NT2/D1 (cell line): ENCODE measurements at regions not wholly inside any gene's neighbourhood (a gene's known extent, or its start where the extent isn't known, plus 50 kb on each side); places are given as distances from the start of the nearest gene placed in this dataset.

Source experiments
- DNase-seq: peaks from one replicate; pipeline ENCODE4 v3.0.0-alpha.2; 2011; ENCODE audit warnings: low read depth, low spot score
- H3K27me3 ChIP-seq: 2 replicates; pipeline ENCODE4 v1.6.0; 2011; ENCODE audit warnings: mild to moderate bottlenecking; ENCODE audit not compliant: insufficient read length, insufficient read depth
- H3K36me3 ChIP-seq: 2 replicates; pipeline ENCODE4 v1.6.1; 2011; ENCODE audit warnings: mild to moderate bottlenecking, low read length, mixed read lengths; ENCODE audit not compliant: insufficient read depth, insufficient read length
- H3K4me1 ChIP-seq: 2 replicates; pipeline ENCODE4 v1.5.1; 2011; ENCODE audit not compliant: insufficient read depth, insufficient read length
- H3K4me3 ChIP-seq: 2 replicates; pipeline ENCODE4 v1.5.1; 2011; ENCODE audit warnings: low read depth; ENCODE audit not compliant: insufficient read length
- H3K9ac ChIP-seq: 2 replicates; pipeline ENCODE4 v1.6.0; 2011; ENCODE audit warnings: low read depth; ENCODE audit not compliant: insufficient read length
- H3K9me3 ChIP-seq: 2 replicates; pipeline ENCODE4 v1.5.1; 2011; ENCODE audit warnings: mild to moderate bottlenecking, low read length; ENCODE audit not compliant: insufficient read depth
- SUZ12 ChIP-seq: IDR thresholded peaks from 2 replicates; pipeline ENCODE4 v1.6.1; 2011; ENCODE audit not compliant: insufficient read length, insufficient read depth; ENCODE audit errors: extremely low read depth
- YY1 ChIP-seq: IDR thresholded peaks from 2 replicates; pipeline ENCODE4 v1.6.1; 2011; ENCODE audit not compliant: insufficient read length, insufficient read depth
- ZNF274 ChIP-seq: IDR thresholded peaks from 2 replicates; pipeline ENCODE4 v1.6.1; 2011; ENCODE audit warnings: mild to moderate bottlenecking, low read depth, low read length

DNA sequence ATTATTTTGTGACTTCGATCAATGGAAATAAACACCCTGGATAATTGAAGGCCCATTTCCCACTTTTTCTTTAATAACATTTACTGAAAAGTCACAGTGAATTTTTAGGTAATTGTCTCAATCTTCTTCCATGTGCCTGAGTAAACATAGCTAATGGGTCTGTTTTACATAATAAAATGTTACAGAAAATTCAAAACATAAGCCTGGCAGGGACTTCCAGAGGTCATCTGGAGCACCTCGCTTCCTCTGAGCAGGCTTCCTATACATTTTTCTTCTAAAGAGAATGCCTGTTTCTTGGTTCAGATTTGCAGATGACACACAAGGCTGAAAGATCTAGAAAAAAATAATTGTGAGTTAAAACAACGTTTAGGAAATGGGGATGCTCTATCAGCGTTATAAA lies 183.8 kb upstream of the PDE3A start:
- no peak overlapping the region for H3K9ac ChIP-seq
- TF ChIP-seq YY1 (no peak), SUZ12 (no peak), ZNF274 (no peak)
- no peak for DNase-seq
- H3K4me1 ChIP-seq = no peaks in the 10 kb centered on the region
- H3K9me3 ChIP-seq = no peaks in the 10 kb centered on the region
- H3K36me3 ChIP-seq = no peaks in the 10 kb centered on the region
- no peaks in the 10 kb centered on the region for H3K27me3 ChIP-seq
- no peak overlapping the region for H3K4me3 ChIP-seq

DNA sequence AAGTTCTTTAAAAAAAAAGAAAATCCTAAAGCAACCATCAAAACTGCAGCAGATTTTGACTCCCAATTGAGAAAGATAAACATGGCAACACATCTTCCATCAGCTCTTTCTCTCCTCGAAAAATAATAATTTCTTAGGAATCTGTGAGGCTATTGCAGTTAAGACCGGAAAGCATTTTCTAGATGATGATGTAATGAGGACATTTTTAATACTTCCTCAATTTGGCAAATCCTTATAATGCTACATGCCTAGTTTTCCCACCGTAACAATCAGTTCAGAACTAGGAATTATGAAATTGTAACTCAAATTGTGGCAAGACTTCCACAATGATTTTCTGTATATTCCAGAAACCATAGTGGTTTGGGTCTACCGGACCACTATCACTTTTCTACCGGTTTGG lies 180.9 kb upstream of the PDE3A start:
- H3K9me3 ChIP-seq = no peaks in the 10 kb centered on the region
- H3K4me1 ChIP-seq = no peaks in the 10 kb centered on the region
- TF ChIP-seq SUZ12 (no peak), YY1 (no peak), ZNF274 (no peak)
- no peak for DNase-seq
- no peaks in the 10 kb centered on the region for H3K36me3 ChIP-seq
- H3K4me3 ChIP-seq = no peak overlapping the region
- H3K9ac ChIP-seq = no peak overlapping the region
- no peaks in the 10 kb centered on the region for H3K27me3 ChIP-seq

DNA sequence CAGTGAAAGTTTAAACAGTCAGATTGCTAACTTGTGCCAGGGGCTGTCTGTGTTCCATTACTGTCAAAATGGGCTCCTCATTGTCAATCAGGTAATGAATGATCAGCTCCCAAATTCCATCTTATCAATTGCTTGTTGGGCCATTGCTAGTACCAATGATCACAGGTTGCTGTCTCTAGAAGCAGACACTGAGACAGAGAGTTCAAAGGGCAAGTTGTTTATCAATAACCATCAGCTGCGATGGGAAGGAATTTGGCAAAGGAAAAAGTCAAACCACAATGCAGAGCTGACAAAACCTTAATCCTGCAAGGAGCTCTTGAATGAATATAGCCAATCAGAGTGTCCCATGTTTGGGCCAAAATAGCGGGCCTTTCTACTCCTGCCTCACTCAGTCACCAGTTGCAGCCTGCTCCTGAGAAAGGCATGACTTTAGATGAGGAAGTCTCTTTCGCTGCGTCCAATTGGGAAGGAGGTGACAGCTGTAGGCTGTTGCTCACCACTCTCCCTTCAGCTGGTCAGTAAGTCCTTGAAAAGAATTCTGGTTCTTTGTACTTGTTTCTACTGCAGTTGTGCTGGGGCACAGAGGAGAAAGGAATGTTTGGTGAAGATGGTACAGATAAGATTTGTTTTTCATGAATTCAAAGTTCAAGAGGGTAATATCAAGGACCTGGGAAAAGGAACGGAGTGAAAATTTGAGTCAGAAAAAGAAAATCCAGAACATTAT lies 179.2 kb upstream of the PDE3A start:
- Histone ChIP-seq H3K27me3 (no peaks in the 10 kb centered on the region), H3K36me3 (no peaks in the 10 kb centered on the region), H3K9me3 (no peaks in the 10 kb centered on the region), H3K9ac (no peak overlapping the region), H3K4me1 (no peaks in the 10 kb centered on the region), H3K4me3 (no peak overlapping the region)
- DNase-seq = no peak
- TF ChIP-seq YY1 (no peak), SUZ12 (no peak), ZNF274 (no peak)

DNA sequence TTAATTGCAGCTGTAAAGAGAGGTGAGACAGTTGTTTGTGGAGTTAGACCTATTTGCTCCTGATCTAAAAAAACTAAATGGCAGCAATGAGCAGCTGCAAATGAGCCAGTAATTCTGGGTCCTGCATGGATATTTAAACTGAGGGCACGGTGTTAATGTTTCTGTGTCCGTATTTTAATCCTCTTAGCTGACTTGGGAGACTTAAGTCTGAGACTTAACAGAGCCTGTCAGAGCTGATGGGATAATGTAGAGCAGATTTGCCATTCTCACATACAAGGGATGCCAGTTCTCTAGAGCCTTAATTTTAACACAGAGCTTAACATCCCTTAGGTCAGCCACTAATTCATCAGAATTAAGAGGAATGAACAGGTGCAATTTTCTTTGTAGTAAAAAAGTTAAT lies 178.6 kb upstream of the PDE3A start:
- no peak overlapping the region for H3K9ac ChIP-seq

DNA sequence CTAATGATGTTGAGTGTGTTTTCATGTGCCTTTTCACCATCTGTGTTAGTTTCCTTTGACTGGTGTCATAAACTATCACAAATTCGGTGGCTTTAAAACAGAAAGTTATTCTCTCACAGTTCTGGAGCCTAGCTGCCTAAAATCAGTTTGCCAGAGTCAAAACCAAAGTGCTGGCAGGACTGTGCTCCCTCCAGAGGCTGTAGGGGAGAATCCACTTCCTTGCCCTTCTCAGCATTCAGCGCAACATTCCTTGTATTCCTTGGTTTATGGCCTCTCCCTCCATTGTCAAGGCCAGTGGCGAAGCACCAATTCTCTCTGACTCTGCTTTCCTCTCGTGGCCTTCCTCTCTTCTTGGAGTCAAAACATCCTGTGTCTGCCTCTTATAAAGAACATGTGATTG lies 174.2 kb upstream of the PDE3A start:
- DNase-seq = peak; percentile 91

More for the DNA sequence above, 178.6 kb upstream of the PDE3A start:
- no peak for DNase-seq
- TF ChIP-seq YY1 (no peak), ZNF274 (no peak), SUZ12 (no peak)
- no peak overlapping the region for H3K4me3 ChIP-seq
- no peaks in the 10 kb centered on the region for H3K36me3 ChIP-seq
- no peaks in the 10 kb centered on the region for H3K27me3 ChIP-seq
- no peaks in the 10 kb centered on the region for H3K9me3 ChIP-seq
- H3K4me1 ChIP-seq = no peaks in the 10 kb centered on the region

DNA sequence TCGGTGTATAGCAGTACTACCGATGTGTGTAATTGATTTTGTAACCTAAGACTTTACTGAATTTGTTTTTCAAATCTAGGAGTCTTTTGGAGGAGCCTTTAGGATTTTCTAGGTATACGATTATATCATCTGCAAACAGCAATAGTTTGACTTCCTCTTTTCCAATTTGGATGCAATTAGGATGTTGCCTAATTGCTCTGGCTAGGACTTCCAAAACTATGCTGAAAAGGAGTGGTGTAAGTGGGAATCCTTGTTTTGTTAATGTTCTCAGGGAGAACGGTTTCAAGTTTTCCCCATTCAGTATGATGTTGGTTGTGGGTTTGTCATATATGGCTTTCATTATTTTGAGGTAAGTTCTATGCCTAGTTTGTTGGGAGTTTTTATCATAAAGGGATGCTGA lies 171.6 kb upstream of the PDE3A start:
- Histone ChIP-seq H3K9ac (no peak overlapping the region), H3K36me3 (no peaks in the 10 kb centered on the region), H3K4me1 (no peaks in the 10 kb centered on the region), H3K9me3 (no peaks in the 10 kb centered on the region; the same call in 1 of the 2 replicates), H3K4me3 (no peak overlapping the region), H3K27me3 (no peaks in the 10 kb centered on the region)
- no peak for TF ChIP-seq SUZ12
- TF ChIP-seq ZNF274 = no peak
- TF ChIP-seq YY1 = no peak
- no peak for DNase-seq

More for the DNA sequence above, 174.2 kb upstream of the PDE3A start:
- Histone ChIP-seq H3K27me3 (no peaks in the 10 kb centered on the region), H3K36me3 (no peaks in the 10 kb centered on the region), H3K4me1 (no peaks in the 10 kb centered on the region), H3K9me3 (no peaks in the 10 kb centered on the region), H3K9ac (no peak overlapping the region), H3K4me3 (no peak overlapping the region)
- TF ChIP-seq YY1 (peak; percentile 18), SUZ12 (no peak), ZNF274 (no peak)

DNA sequence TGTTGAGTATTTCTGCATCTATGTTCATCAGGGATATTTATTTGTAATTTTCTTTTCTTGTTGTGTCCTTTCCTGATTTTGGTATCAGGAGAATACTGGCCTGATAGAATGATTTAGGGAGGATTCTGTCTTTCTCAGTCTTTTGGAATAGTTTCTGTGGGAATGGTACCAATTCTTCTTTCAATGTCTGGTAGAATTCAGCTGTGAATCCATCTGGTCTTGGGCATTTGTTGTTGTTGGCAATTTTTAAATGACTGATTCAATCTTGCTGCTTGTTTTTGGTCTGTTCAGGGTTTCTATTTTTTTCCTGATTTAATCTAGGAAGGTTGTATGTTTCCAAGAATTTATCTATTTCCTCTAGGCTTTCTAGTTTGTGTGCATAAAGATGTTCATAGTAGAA lies 170.9 kb upstream of the PDE3A start:
- no peak for DNase-seq
- TF ChIP-seq YY1 (no peak), SUZ12 (no peak), ZNF274 (no peak)
- no peaks in the 10 kb centered on the region for H3K36me3 ChIP-seq

More for the DNA sequence above, 170.9 kb upstream of the PDE3A start:
- no peaks in the 10 kb centered on the region for H3K4me1 ChIP-seq
- no peak overlapping the region for H3K4me3 ChIP-seq
- H3K9me3 ChIP-seq = no peaks in the 10 kb centered on the region; the same call in 1 of the 2 replicates
- H3K27me3 ChIP-seq = no peaks in the 10 kb centered on the region
- no peak overlapping the region for H3K9ac ChIP-seq
